ENCODE measurements at regions not wholly inside any gene's neighbourhood (a gene's known extent, or its start where the extent isn't known, plus 50 kb on each side); places are given as distances from the start of the nearest gene placed in this dataset.

GRCh38 chr14:76682367-76682766, 78.9 kb upstream of the VASH1 start:
- dilution Hi-C loops (cut with MboI; ENCODE audit: extremely low pct_ligation_motif_present, low sequenced_read_pairs): no loop called here
- no peaks in the 10 kb centered on the region for H3K36me3 ChIP-seq (ENCODE audit: control insufficient read depth in 2 of 2, extremely low read depth in 1 of 2, insufficient read depth in 2 of 2, low read length in 2 of 2)
- H3K4me3 ChIP-seq (replicated peaks in 1 of 3; ENCODE audit: insufficient read depth in 1 of 3, low read depth in 1 of 3, low read length in 3 of 3): no peak overlapping the region
- no peak overlapping the region for H2AFZ ChIP-seq (ENCODE audit: low read depth, low read length)
- ChIA-PET POLR2A (no interaction called here), CTCF (interaction anchor here (1.1 kb wide), 1 partner anchor 8 kb away, joined by 3 read pairs; no protein-coding TSS in a partner anchor)
- H3K9me1 ChIP-seq (replicated peaks; ENCODE audit: control insufficient read depth, extremely low read depth, insufficient read depth, low read length): no peaks in the 10 kb centered on the region
- no peak overlapping the region for H3K9ac ChIP-seq (replicated peaks; ENCODE audit: extremely low read depth, insufficient read depth, low read length)
- H3K4me1 ChIP-seq (ENCODE audit: control insufficient read depth, extremely low read depth, insufficient read depth, low read length): no peaks in the 10 kb centered on the region
- H3K27me3 ChIP-seq (ENCODE audit: control insufficient read depth in 2 of 2, insufficient read depth in 2 of 2, low read length in 2 of 2): peaks cover 0 to 2% of the 10 kb centered on the region in 2 experiments
- intact Hi-C loops (cut with micrococcal nuclease): no loop called here
- no peak for TF ChIP-seq POLR2A (IDR thresholded peaks at IDR 0.05; ENCODE audit: low read depth, low read length)
- TF ChIP-seq EZH2 (IDR thresholded peaks at IDR 0.05; ENCODE audit: borderline replicate concordance, low read depth, low read length, severe bottlenecking): no peak
- TF ChIP-seq GATA2 (IDR thresholded peaks at IDR 0.05; ENCODE audit: insufficient read depth, insufficient read length, low read depth, low read length): no peak
- no peak for TF ChIP-seq MYC (IDR thresholded peaks at IDR 0.05; ENCODE audit: low read depth, low read length)
- TF ChIP-seq CTCF (IDR thresholded peaks at IDR 0.05; ENCODE audit: extremely low read depth in 1 of 2, insufficient read depth in 1 of 2, low read depth in 1 of 2, low read length in 2 of 2): no peak
- H4K20me1 ChIP-seq (replicated peaks; ENCODE audit: control insufficient read depth, extremely low read depth, insufficient read depth, low read length): no peaks in the 10 kb centered on the region
- FAIRE-seq (no peak), DNase-seq (ENCODE audit: low read depth, low spot score) (no peak)
- H3K27ac ChIP-seq (ENCODE audit: insufficient read depth, low read depth, low read length): no peak overlapping the region
- no peaks in the 10 kb centered on the region for H3K79me2 ChIP-seq (ENCODE audit: control insufficient read depth, insufficient read depth, low read length)
- BruUV-seq (replicated peaks): no TSS peak
- no peak overlapping the region for H3K4me2 ChIP-seq (ENCODE audit: insufficient read depth, low read length)
- H3K9me3 ChIP-seq (replicated peaks; ENCODE audit: control insufficient read depth, insufficient read depth, low read length): no peaks in the 10 kb centered on the region

- no peaks in the 10 kb centered on the region for H4K20me1 ChIP-seq (replicated peaks; ENCODE audit: control insufficient read depth, extremely low read depth, insufficient read depth, low read length)
- H3K9ac ChIP-seq (replicated peaks; ENCODE audit: extremely low read depth, insufficient read depth, low read length): no peak overlapping the region
- no peak for FAIRE-seq
- intact Hi-C loops (cut with micrococcal nuclease): no loop called here
- dilution Hi-C loops (cut with MboI; ENCODE audit: extremely low pct_ligation_motif_present, low sequenced_read_pairs): no loop called here
- H3K27ac ChIP-seq (ENCODE audit: insufficient read depth, low read depth, low read length): no peak overlapping the region
- CTCF ChIA-PET: no interaction called here
- no peaks in the 10 kb centered on the region for H3K4me1 ChIP-seq (ENCODE audit: control insufficient read depth, extremely low read depth, insufficient read depth, low read length)
- POLR2A ChIA-PET: no interaction called here
- H3K36me3 ChIP-seq (ENCODE audit: control insufficient read depth in 2 of 2, extremely low read depth in 1 of 2, insufficient read depth in 2 of 2, low read length in 2 of 2): no peaks in the 10 kb centered on the region
- H3K27me3 ChIP-seq (ENCODE audit: control insufficient read depth in 2 of 2, insufficient read depth in 2 of 2, low read length in 2 of 2): peaks cover 2% of the 10 kb centered on the region in 2 experiments
- H3K9me1 ChIP-seq (replicated peaks; ENCODE audit: control insufficient read depth, extremely low read depth, insufficient read depth, low read length): no peaks in the 10 kb centered on the region
- no peak overlapping the region for H2AFZ ChIP-seq (ENCODE audit: low read depth, low read length)
- no peaks in the 10 kb centered on the region for H3K9me3 ChIP-seq (replicated peaks; ENCODE audit: control insufficient read depth, insufficient read depth, low read length)
- BruUV-seq (replicated peaks): no TSS peak
- no peak for DNase-seq (ENCODE audit: low read depth, low spot score)
- no peak overlapping the region for H3K4me3 ChIP-seq (replicated peaks in 1 of 3; ENCODE audit: insufficient read depth in 1 of 3, low read depth in 1 of 3, low read length in 3 of 3)
- H3K4me2 ChIP-seq (ENCODE audit: insufficient read depth, low read length): no peak overlapping the region
- no peaks in the 10 kb centered on the region for H3K79me2 ChIP-seq (ENCODE audit: control insufficient read depth, insufficient read depth, low read length)
- TF ChIP-seq CTCF (IDR thresholded peaks at IDR 0.05; ENCODE audit: extremely low read depth in 1 of 2, insufficient read depth in 1 of 2, low read depth in 1 of 2, low read length in 2 of 2) (no peak), POLR2AphosphoS5 (IDR thresholded peaks at IDR 0.05; ENCODE audit: insufficient read depth, low read depth, low read length) (no peak), POLR2A (IDR thresholded peaks at IDR 0.05; ENCODE audit: low read depth, low read length) (no peak), MAX (IDR thresholded peaks at IDR 0.05; ENCODE audit: insufficient read depth, insufficient read length) (no peak)
Measured at GRCh38 chr14:76686646-76687045, 74.6 kb upstream of the VASH1 start.
